Limb (tissue), 2 donors: ENCODE measurements at regions not wholly inside any gene's neighbourhood (a gene's known extent, or its start where the extent isn't known, plus 50 kb on each side); places are given as distances from the start of the nearest gene placed in this dataset.
"Not testable (repeated sequence)": the region's sequence is repeated elsewhere in the genome, so short reads cannot be mapped to it uniquely, and the experiment has no call there.

ENCODE experiments used
- DNase-seq, 2 donors: peaks; one replicate each; pipeline ENCODE4 v3.0.0-alpha.2; 2016; ENCODE audit errors: extremely low spot score in 2 of 2

- not testable (repeated sequence) for DNase-seq
These were observed 65.9 kb upstream of the METTL9 start for GRCh38 chr16:21533474-21533873.

GRCh38 chr16:21534561-21534960 is 64.8 kb upstream of the METTL9 start:
- peak in 1 of 2 donors; percentile 36 for DNase-seq

- DNase-seq = not testable (repeated sequence)
These were observed 64.2 kb upstream of the METTL9 start for GRCh38 chr16:21535201-21535600.

DNA sequence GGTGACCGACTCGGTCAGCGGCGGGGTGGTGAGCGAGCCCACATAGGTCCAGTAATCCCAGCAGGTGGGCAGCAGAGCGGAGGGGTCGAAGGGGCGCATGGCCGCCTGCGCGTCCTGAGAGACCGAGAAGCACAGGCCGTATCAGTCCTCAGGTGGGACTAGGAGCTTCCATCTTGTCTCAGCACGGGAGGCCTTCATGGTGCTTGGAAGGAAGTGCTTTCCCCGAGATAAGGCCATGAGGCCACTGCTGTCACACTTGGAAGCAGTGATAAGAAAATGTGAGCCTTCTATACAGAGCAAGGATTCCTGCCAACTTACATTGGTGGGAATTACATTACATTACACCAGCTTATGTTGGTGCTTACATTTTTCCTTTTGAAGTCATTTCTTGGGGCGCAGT is 62.6 kb upstream of the METTL9 start:
- not testable (repeated sequence) for DNase-seq

DNA sequence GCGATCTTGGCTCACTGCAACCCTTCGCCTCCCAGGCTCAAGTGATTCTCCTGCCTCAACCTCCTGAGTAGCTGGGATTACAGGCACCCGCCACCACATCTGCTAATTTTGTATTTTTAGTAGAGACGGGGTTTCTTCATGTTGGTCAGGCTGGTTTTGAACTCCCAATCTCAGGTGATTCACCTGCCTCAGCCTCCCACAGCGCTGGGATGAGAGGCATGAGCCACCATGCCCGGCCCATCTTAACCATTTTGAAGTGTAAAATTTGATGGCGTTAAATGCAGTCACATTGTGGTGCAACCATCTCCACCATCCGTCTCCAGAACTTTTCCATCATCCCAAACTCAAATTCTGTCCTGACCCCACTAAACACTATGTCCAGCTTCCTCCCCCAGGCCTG is 61.8 kb upstream of the METTL9 start:
- DNase-seq = not testable (repeated sequence)

GRCh38 chr16:21539107-21539618 is 60.2 kb upstream of the METTL9 start:
- not testable (repeated sequence) for DNase-seq

GRCh38 chr16:21540770-21541433 is 58.5 kb upstream of the METTL9 start:
- not testable (repeated sequence) for DNase-seq

GRCh38 chr16:21541611-21542051 is 57.7 kb upstream of the METTL9 start:
- DNase-seq = not testable (repeated sequence)

- not testable (repeated sequence) for DNase-seq
These were observed 57.3 kb upstream of the METTL9 start for GRCh38 chr16:21542075-21542474.

- DNase-seq = not testable (repeated sequence)
These were observed 56.8 kb upstream of the METTL9 start for GRCh38 chr16:21542491-21543124.

GRCh38 chr16:21543151-21543836 is 56.1 kb upstream of the METTL9 start:
- not testable (repeated sequence) for DNase-seq

DNA sequence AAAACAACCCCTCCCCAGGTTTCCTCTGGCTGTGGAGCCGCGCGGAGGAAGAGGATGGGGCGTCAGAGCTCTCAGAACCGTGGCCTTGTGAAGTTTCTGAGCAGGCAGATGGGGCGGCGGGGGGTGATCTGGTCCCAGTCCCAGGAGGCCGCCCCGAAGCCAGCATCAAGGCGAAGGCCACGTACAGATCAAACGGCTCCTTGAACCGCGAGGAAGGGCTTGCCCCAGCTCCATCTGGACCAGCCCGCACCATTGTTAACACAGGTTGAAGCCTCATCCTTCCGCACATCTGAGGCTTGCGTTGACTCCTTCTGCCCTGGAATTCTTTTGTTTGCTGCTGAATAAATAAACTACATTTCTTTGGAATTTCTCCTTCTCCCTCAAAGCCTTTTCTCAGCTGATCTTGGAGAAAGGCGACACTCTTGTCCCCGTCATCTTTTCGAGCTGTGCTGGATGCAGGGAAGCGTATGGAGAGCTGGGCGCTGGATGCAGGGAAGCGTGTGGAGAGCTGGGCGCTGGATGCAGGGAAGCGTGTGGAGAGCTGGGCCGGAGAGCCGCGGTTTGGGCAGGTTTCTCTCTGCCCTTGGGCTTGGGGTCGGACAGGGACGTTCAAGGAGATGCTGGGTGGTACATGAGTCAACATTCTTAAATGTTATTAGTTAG is 53.6 kb upstream of the METTL9 start:
- DNase-seq = not testable (repeated sequence)

GRCh38 chr16:21549396-21549795 is 50.0 kb upstream of the METTL9 start:
- not testable (repeated sequence) for DNase-seq
